H1 (cell line): ENCODE measurements at regions not wholly inside any gene's neighbourhood (a gene's known extent, or its start where the extent isn't known, plus 50 kb on each side); places are given as distances from the start of the nearest gene placed in this dataset.

ENCODE experiments used
- CTCF ChIA-PET: fragments of 300-600 bp; sonication (Branson Sonifier 250); formaldehyde crosslinking; loops from one replicate; lab custom pipeline; 2021; ENCODE audit not compliant: partially characterized antibody; lab: Charles Lee
- POLR2A ChIA-PET: fragments of 300-600 bp; sonication (Branson Sonifier 250); formaldehyde crosslinking; loops from one replicate; lab custom pipeline; 2021; ENCODE audit warnings: inconsistent platforms; ENCODE audit not compliant: partially characterized antibody; lab: Charles Lee
- DNase-seq, 2 experiments: peaks; one replicate each; pipeline versions ENCODE4 v3.0.0 to v3.0.0-alpha.2; 2010 to 2022; ENCODE audit warnings: low spot score in 2 of 2, low read depth in 1 of 2, mixed read lengths in 1 of 2
- FAIRE-seq: peaks from 2 replicates; lab custom pipeline; 2011; peaks lifted over from hg19 to GRCh38; lab: Jason Lieb, UNC
- H2AFZ ChIP-seq: 2 replicates; pipeline ENCODE4 v1.8.1; 2012; ENCODE audit warnings: low read length, inconsistent platforms
- H2AK5ac ChIP-seq: 2 replicates; pipeline ENCODE4 v1.6.1; 2013; ENCODE audit warnings: low read depth, low read length
- H2BK120ac ChIP-seq: replicated peaks from 2 replicates; pipeline ENCODE3; 2013; ENCODE audit warnings: low read depth, low read length, inconsistent platforms
- H2BK12ac ChIP-seq: 2 replicates; pipeline ENCODE4 v1.6.1; 2013; ENCODE audit warnings: low read depth, low read length
- H2BK15ac ChIP-seq: 2 replicates; pipeline ENCODE4 v1.6.1; 2013; ENCODE audit warnings: low read length
- H2BK20ac ChIP-seq: 2 replicates; pipeline ENCODE4 v1.6.1; 2013; ENCODE audit warnings: low read length
- H2BK5ac ChIP-seq: 2 replicates; pipeline ENCODE4 v1.6.1; 2013; ENCODE audit warnings: low read depth, low read length
- H3K14ac ChIP-seq: 2 replicates; pipeline ENCODE4 v1.6.1; 2013; ENCODE audit warnings: inconsistent platforms; ENCODE audit not compliant: insufficient read length
- H3K18ac ChIP-seq: 2 replicates; pipeline ENCODE4 v1.6.1; 2013; ENCODE audit warnings: low read length; ENCODE audit errors: extremely low read depth
- H3K23ac ChIP-seq: 2 replicates; pipeline ENCODE4 v1.6.1; 2013; ENCODE audit warnings: inconsistent platforms; ENCODE audit not compliant: insufficient read length
- H3K23me2 ChIP-seq: 2 replicates; pipeline ENCODE4 v1.6.1; 2013; ENCODE audit warnings: low read depth, low read length
- H3K27ac ChIP-seq: 2 replicates; pipeline ENCODE4 v1.6.1; 2011; ENCODE audit warnings: low read depth, low read length, inconsistent platforms
- H3K27me3 ChIP-seq, 4 experiments: replicated peaks in 1 of 4; 1 replicate in 1 of 4; 2 replicates in 3 of 4; pipeline versions ENCODE4 v1.6.1 to v1.8.1; 2011 to 2013; ENCODE audit warnings: low read length in 3 of 4, mild to moderate bottlenecking in 3 of 4, inconsistent platforms in 2 of 4, mixed read lengths in 2 of 4, moderate library complexity in 1 of 4; ENCODE audit not compliant: control insufficient read depth in 3 of 4, insufficient read depth in 3 of 4; ENCODE audit errors: extremely low read depth in 1 of 4
- H3K36me3 ChIP-seq, 4 experiments: 2 replicates each; pipeline versions ENCODE4 v1.6.1 to v1.8.1; 2011 to 2013; ENCODE audit warnings: mild to moderate bottlenecking in 4 of 4, low read length in 3 of 4, moderate library complexity in 2 of 4, control low read depth in 1 of 4, inconsistent platforms in 1 of 4; ENCODE audit not compliant: insufficient read depth in 4 of 4, control insufficient read depth in 2 of 4
- H3K4ac ChIP-seq: replicated peaks from 2 replicates; pipeline ENCODE3; 2013; ENCODE audit warnings: low read length, low read depth, mixed read lengths, inconsistent platforms; ENCODE audit not compliant: insufficient read length
- H3K4me1 ChIP-seq, 4 experiments: replicated peaks in 1 of 4; 1 replicate in 1 of 4; 2 replicates in 3 of 4; pipeline versions ENCODE4 v1.6.1 to v1.8.1; 2011 to 2013; ENCODE audit warnings: low read length in 3 of 4, inconsistent platforms in 2 of 4, mixed read lengths in 1 of 4; ENCODE audit not compliant: insufficient read depth in 4 of 4, control insufficient read depth in 3 of 4
- H3K4me2 ChIP-seq, 2 experiments: 2 replicates each; pipeline versions ENCODE4 v1.6.1 to v1.8.1; 2011 to 2013; ENCODE audit warnings: low read depth in 2 of 2, low read length in 2 of 2, control low read depth in 1 of 2, inconsistent platforms in 1 of 2, mild to moderate bottlenecking in 1 of 2; ENCODE audit not compliant: insufficient read depth in 1 of 2
- H3K4me3 ChIP-seq, 4 experiments: fragments of 200-600, 300-600 bp in 1 of 4; sonication (generic), shearing (Covaris generic), sonication (Bioruptor Twin) in 1 of 4; 2 replicates each; pipeline versions ENCODE4 v1.5.1 to v1.8.1; 2011 to 2016; ENCODE audit warnings: low read length in 4 of 4, low read depth in 3 of 4, control low read depth in 2 of 4, inconsistent platforms in 2 of 4, mild to moderate bottlenecking in 2 of 4, mixed read lengths in 1 of 4, moderate library complexity in 1 of 4; ENCODE audit not compliant: insufficient read depth in 2 of 4; ENCODE audit errors: extremely low read depth in 1 of 4
- H3K56ac ChIP-seq: replicated peaks from 2 replicates; pipeline ENCODE3; 2013; ENCODE audit warnings: low read depth, mild to moderate bottlenecking, mixed read lengths, low read length, inconsistent platforms; ENCODE audit not compliant: insufficient read length
- H3K79me1 ChIP-seq: 2 replicates; pipeline ENCODE4 v1.6.1; 2013; ENCODE audit warnings: low read depth, low read length, control low read depth
- H3K79me2 ChIP-seq, 2 experiments: 2 replicates each; pipeline versions ENCODE4 v1.6.1 to v1.8.1; 2012 to 2013; ENCODE audit warnings: low read length in 2 of 2, mild to moderate bottlenecking in 2 of 2, inconsistent platforms in 1 of 2; ENCODE audit not compliant: insufficient read depth in 2 of 2, control insufficient read depth in 1 of 2
- H3K9ac ChIP-seq, 4 experiments: replicated peaks in 1 of 4; 1 replicate in 1 of 4; 2 replicates in 3 of 4; pipeline versions ENCODE4 v1.6.1 to v1.8.1; 2011 to 2013; ENCODE audit warnings: low read depth in 3 of 4, low read length in 3 of 4, control low read depth in 2 of 4, mild to moderate bottlenecking in 2 of 4, moderate library complexity in 2 of 4, inconsistent platforms in 1 of 4; ENCODE audit errors: extremely low read depth in 1 of 4
- H3K9me3 ChIP-seq, 2 experiments: 2 replicates each; pipeline versions ENCODE4 v1.6.1 to v1.8.1; 2012 to 2013; ENCODE audit warnings: mild to moderate bottlenecking in 2 of 2, moderate library complexity in 2 of 2, control low read depth in 1 of 2, inconsistent platforms in 1 of 2, low read depth in 1 of 2, low read length in 1 of 2, mixed read lengths in 1 of 2; ENCODE audit not compliant: insufficient read depth in 2 of 2
- H4K20me1 ChIP-seq, 2 experiments: replicated peaks in 1 of 2; 2 replicates each; pipeline versions ENCODE3 to v1.8.1; 2011 to 2013; ENCODE audit warnings: inconsistent platforms in 2 of 2, low read length in 2 of 2, mild to moderate bottlenecking in 1 of 2; ENCODE audit not compliant: insufficient read depth in 2 of 2, control insufficient read depth in 1 of 2
- H4K5ac ChIP-seq: 2 replicates; pipeline ENCODE4 v1.6.1; 2013; ENCODE audit warnings: low read length, low read depth, mixed read lengths, inconsistent platforms; ENCODE audit not compliant: insufficient read length
- H4K8ac ChIP-seq: 2 replicates; pipeline ENCODE4 v1.8.0; 2013; ENCODE audit warnings: mild to moderate bottlenecking, moderate library complexity, low read length, inconsistent platforms; ENCODE audit not compliant: insufficient read depth; ENCODE audit errors: extremely low read depth
- H4K91ac ChIP-seq: replicated peaks from 2 replicates; pipeline ENCODE3; 2013; ENCODE audit warnings: low read length, mixed read lengths, inconsistent platforms; ENCODE audit not compliant: insufficient read length
- CHD1 ChIP-seq: IDR thresholded peaks from 2 replicates; pipeline ENCODE4 v1.6.1; 2012; ENCODE audit warnings: low read depth, low read length, improper control_type of control experiment
- CTCF ChIP-seq, 3 experiments: IDR thresholded peaks; 1 replicate in 2 of 3; 2 replicates in 1 of 3; pipeline versions ENCODE4 v1.5.1 to v1.6.1; 2011; ENCODE audit warnings: low read length in 3 of 3, mild to moderate bottlenecking in 3 of 3, inconsistent platforms in 2 of 3, low read depth in 1 of 3, moderate library complexity in 1 of 3; ENCODE audit not compliant: insufficient read depth in 1 of 3; ENCODE audit errors: control extremely low read depth in 1 of 3
- JUN ChIP-seq: IDR thresholded peaks from 2 replicates; pipeline ENCODE4 v1.6.1; 2011; ENCODE audit warnings: low read depth, mild to moderate bottlenecking, improper control_type of control experiment, low read length
- KDM5A ChIP-seq: fragments of 200-600 bp; IDR thresholded peaks from 2 replicates; pipeline ENCODE4 v1.7.1; 2012; ENCODE audit warnings: mild to moderate bottlenecking, low read length, inconsistent platforms, mixed read lengths
- RAD21 ChIP-seq, 2 experiments: IDR thresholded peaks in 1 of 2; conservative IDR thresholded peaks in 1 of 2; 2 replicates each; pipeline ENCODE4 v1.6.1; 2011; ENCODE audit warnings: low read depth in 2 of 2, low read length in 2 of 2, improper control_type of control experiment in 1 of 2, inconsistent platforms in 1 of 2, mild to moderate bottlenecking in 1 of 2, moderate library complexity in 1 of 2
- SIN3A ChIP-seq, 2 experiments: IDR thresholded peaks in 1 of 2; conservative IDR thresholded peaks in 1 of 2; 2 replicates each; pipeline ENCODE4 v1.6.1; 2011 to 2012; ENCODE audit warnings: low read length in 2 of 2, improper control_type of control experiment in 1 of 2, low read depth in 1 of 2, mild to moderate bottlenecking in 1 of 2
- SP4 ChIP-seq: IDR thresholded peaks from 2 replicates; pipeline ENCODE4 v1.6.1; 2012; ENCODE audit warnings: low read length, inconsistent platforms
- YY1 ChIP-seq: IDR thresholded peaks from 2 replicates; pipeline ENCODE4 v1.6.1; 2011; ENCODE audit warnings: low read depth, mild to moderate bottlenecking, low read length
- ZNF274 ChIP-seq: IDR thresholded peaks from 2 replicates; pipeline ENCODE4 v1.7.0; 2012; ENCODE audit warnings: low read length, borderline replicate concordance; ENCODE audit errors: extremely low read depth
- WGBS, 2 experiments: shearing (Covaris generic) in 1 of 2; methylation state at CpG; one replicate each; pipeline versions ENCODE4 v1.1.6 to v1.1.7; 2013 to 2015; ENCODE audit warnings: low lambda C conversion rate in 2 of 2, mixed read lengths in 2 of 2, inconsistent platforms in 1 of 2, low coverage in 1 of 2, missing lambda C conversion rate in 1 of 2; ENCODE audit not compliant: insufficient replicate concordance in 2 of 2, insufficient coverage in 1 of 2, insufficient read length in 1 of 2; ENCODE audit errors: extremely low coverage in 1 of 2, missing lambda C conversion rate in 1 of 2; 5-methylcytosine and 5-hydroxymethylcytosine counted together

DNA sequence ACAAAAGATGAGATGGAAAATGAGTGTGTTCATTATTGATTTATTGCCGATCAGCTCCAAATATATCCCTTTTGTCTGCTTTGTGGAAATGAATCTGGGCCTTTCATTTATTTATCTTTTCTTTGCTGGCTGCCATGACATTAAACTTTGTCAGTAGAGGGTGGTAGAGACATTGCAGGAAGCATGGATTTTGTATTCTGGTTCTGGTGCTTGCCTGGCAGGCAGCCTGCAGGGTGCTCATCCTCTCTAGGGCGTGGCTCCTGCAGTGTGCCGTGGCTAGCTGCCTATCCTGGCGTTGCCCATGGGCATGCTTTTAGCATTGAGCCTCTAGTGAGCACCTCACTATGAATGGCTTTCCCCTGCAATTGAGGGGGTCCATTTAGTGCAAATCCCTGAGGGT lies 593.1 kb downstream of the RNF144A start:
- peak overlapping the region; percentile 58 for H4K91ac ChIP-seq
- peaks cover 0 to 3% of the 10 kb centered on the region in 2 experiments; a peak in 1 of 4 replicates for H3K9me3 ChIP-seq
- no peak overlapping the region for H2AK5ac ChIP-seq
- H2BK15ac ChIP-seq: no peak overlapping the region
- CTCF ChIA-PET: interaction anchor here (1.0 kb wide), 1 partner anchor 43 kb away, joined by 3 read pairs; no protein-coding TSS in a partner anchor
- no peak overlapping the region for H3K9ac ChIP-seq
- no peak overlapping the region; the same call in 1 of the 2 replicates for H2BK20ac ChIP-seq
- H3K4me1 ChIP-seq: no peaks in the 10 kb centered on the region
- FAIRE-seq: no peak
- WGBS, 2 experiments: 93% methylated on average over 4 of the region's 4 CpGs; no CpG with 5 or more reads in 1 of the 2 experiments
- H3K27ac ChIP-seq: no peak overlapping the region
- no peak overlapping the region for H3K23ac ChIP-seq
- no peak for DNase-seq
- H4K8ac ChIP-seq: no peak overlapping the region
- H2BK120ac ChIP-seq: no peak overlapping the region
- H4K20me1 ChIP-seq: no peaks in the 10 kb centered on the region
- H3K18ac ChIP-seq: no peak overlapping the region
- no peak overlapping the region for H2BK12ac ChIP-seq
- TF ChIP-seq YY1 (no peak), JUN (no peak), KDM5A (no peak), SP4 (no peak), CTCF (IDR thresholded peaks at IDR 0.05; ENCODE audit: control extremely low read depth in 1 of 3, insufficient read depth in 1 of 3, low read depth in 1 of 3, low read length in 3 of 3) (peak in 1 of 3 experiments; percentile 10; a peak in 1 of 4 replicates), ZNF274 (no peak), CHD1 (no peak), RAD21 (IDR thresholded peaks at IDR 0.05 in 1 of 2, conservative IDR thresholded peaks at IDR 0.05 in 1 of 2; ENCODE audit: low read depth in 2 of 2, low read length in 2 of 2) (peak; percentile 41 to 52), SIN3A (conservative IDR thresholded peaks at IDR 0.05 in 1 of 2, IDR thresholded peaks at IDR 0.05 in 1 of 2; ENCODE audit: low read depth in 1 of 2, low read length in 2 of 2) (no peak)
- no peak overlapping the region for H2AFZ ChIP-seq
- no peaks in the 10 kb centered on the region for H3K36me3 ChIP-seq
- H2BK5ac ChIP-seq: no peak overlapping the region
- no peak overlapping the region for H3K14ac ChIP-seq
- no peak overlapping the region for H3K4me3 ChIP-seq
- no peak overlapping the region for H3K4ac ChIP-seq
- no peak overlapping the region for H3K4me2 ChIP-seq
- no peaks in the 10 kb centered on the region for H3K27me3 ChIP-seq
- H3K23me2 ChIP-seq: no peaks in the 10 kb centered on the region
- H3K56ac ChIP-seq: no peak overlapping the region
- no peak overlapping the region for H4K5ac ChIP-seq
- POLR2A ChIA-PET: interaction anchor here (0.5 kb wide), 1 partner anchor 358 kb away, joined by 3 read pairs; no protein-coding TSS in a partner anchor
- H3K79me1 ChIP-seq: no peaks in the 10 kb centered on the region
- no peaks in the 10 kb centered on the region for H3K79me2 ChIP-seq
